Head of caudate nucleus (tissue), 42 donors: ENCODE measurements at regions not wholly inside any gene's neighbourhood (a gene's known extent, or its start where the extent isn't known, plus 50 kb on each side); places are given as distances from the start of the nearest gene placed in this dataset.

Experiments used
- DNase-seq, 42 donors: peaks; one replicate each; pipeline versions ENCODE4 v3.0.0 to v3.0.0-alpha.2; 2020 to 2021; ENCODE audit warnings: mixed read lengths in 7 of 42
- intact Hi-C: fragments of 100-400 bp; cut with DNase I; formaldehyde crosslinking; loops from one replicate; pipeline ENCODE4 v1.15.0; 2022

- no peak for DNase-seq
- intact Hi-C loops, result no loop called here
Measured at GRCh38 chr9:88077071-88077617, 61.1 kb downstream of the SPATA31C2 start.

GRCh38 chr9:88076286-88077070, 61.8 kb downstream of the SPATA31C2 start:
- peak; percentile 24 to 87 (median 68) for DNase-seq
- intact Hi-C loops, result no loop called here

- intact Hi-C loops, result no loop called here
- peak in 2 of 42 donors; percentile 32 to 80 for DNase-seq
Measured at GRCh38 chr9:88075966-88076285, 62.3 kb downstream of the SPATA31C2 start.

- intact Hi-C loops, result no loop called here
- no peak for DNase-seq
Measured at GRCh38 chr9:88075506-88075905, 62.8 kb downstream of the SPATA31C2 start.

GRCh38 chr9:88074931-88075330, 63.3 kb downstream of the SPATA31C2 start:
- intact Hi-C loops, result no loop called here
- DNase-seq, result no peak

GRCh38 chr9:88072831-88073375, 65.4 kb downstream of the SPATA31C2 start:
- no peak for DNase-seq
- intact Hi-C loops, result no loop called here

- intact Hi-C loops, result no loop called here
- no peak for DNase-seq
Measured at GRCh38 chr9:88071331-88071730, 66.9 kb downstream of the SPATA31C2 start.

- DNase-seq, result no peak
- intact Hi-C loops, result no loop called here
Measured at GRCh38 chr9:88065619-88066018, 72.7 kb downstream of the SPATA31C2 start.

GRCh38 chr9:88064554-88064953, 73.7 kb downstream of the SPATA31C2 start:
- no peak for DNase-seq
- intact Hi-C loops, result no loop called here

GRCh38 chr9:88060746-88061145, 77.5 kb downstream of the SPATA31C2 start:
- DNase-seq, result no peak
- intact Hi-C loops, result no loop called here

GRCh38 chr9:88059469-88059868, 78.8 kb downstream of the SPATA31C2 start:
- DNase-seq, result no peak
- intact Hi-C loops, result no loop called here

- intact Hi-C loops, result no loop called here
- DNase-seq, result no peak
Measured at GRCh38 chr9:88056876-88057275, 81.4 kb downstream of the SPATA31C2 start.

- DNase-seq, result no peak
- intact Hi-C loops, result no loop called here
Measured at GRCh38 chr9:88053856-88054501, 79.6 kb upstream of the CDK20 start.

GRCh38 chr9:88052321-88052965, 78.1 kb upstream of the CDK20 start:
- intact Hi-C loops, result no loop called here
- no peak for DNase-seq

- DNase-seq, result no peak
- intact Hi-C loops, result no loop called here
Measured at GRCh38 chr9:88051138-88051537, 76.8 kb upstream of the CDK20 start.

- no peak for DNase-seq
- intact Hi-C loops, result no loop called here
Measured at GRCh38 chr9:88049677-88050307, 75.5 kb upstream of the CDK20 start.

- intact Hi-C loops, result no loop called here
- no peak for DNase-seq
Measured at GRCh38 chr9:88046542-88046941, 72.2 kb upstream of the CDK20 start.

GRCh38 chr9:88045686-88046085, 71.4 kb upstream of the CDK20 start:
- no peak for DNase-seq
- intact Hi-C loops, result no loop called here

GRCh38 chr9:88044200-88044599, 69.9 kb upstream of the CDK20 start:
- intact Hi-C loops, result no loop called here

GRCh38 chr9:88043647-88044046, 69.3 kb upstream of the CDK20 start:
- intact Hi-C loops, result no loop called here
- DNase-seq, result no peak

More at GRCh38 chr9:88044200-88044599, 69.9 kb upstream of the CDK20 start:
- DNase-seq, result no peak
